ENCODE measurements at regions not wholly inside any gene's neighbourhood (a gene's known extent, or its start where the extent isn't known, plus 50 kb on each side); places are given as distances from the start of the nearest gene placed in this dataset.

GRCh38 chr1:38529391-38529790 is 330.2 kb downstream of the RRAGC start:
- Histone ChIP-seq H3K27me3 (ENCODE audit: control insufficient read depth in 3 of 3, insufficient read depth in 3 of 3, low read length in 3 of 3) (peaks cover 14 to 35% (median 24%) of the 10 kb centered on the region in 3 donors), H3K27ac (ENCODE audit: low read depth, low read length) (no peak overlapping the region), H3K4me1 (ENCODE audit: control insufficient read depth in 3 of 3, insufficient read depth in 3 of 3, low read length in 3 of 3) (no peaks in the 10 kb centered on the region), H3K9me3 (ENCODE audit: control insufficient read depth in 3 of 3, low read length in 3 of 3) (no peaks in the 10 kb centered on the region), H3K4me3 (ENCODE audit: low read length in 3 of 3) (no peak overlapping the region), H3K9ac (ENCODE audit: low read depth in 1 of 3, low read length in 3 of 3) (no peak overlapping the region), H3K36me3 (ENCODE audit: control insufficient read depth in 3 of 3, insufficient read depth in 3 of 3, low read length in 3 of 3) (no peaks in the 10 kb centered on the region)

- Histone ChIP-seq H3K27ac (ENCODE audit: low read depth, low read length) (no peak overlapping the region), H3K9ac (ENCODE audit: low read depth in 1 of 3, low read length in 3 of 3) (no peak overlapping the region), H3K9me3 (ENCODE audit: control insufficient read depth in 3 of 3, low read length in 3 of 3) (no peaks in the 10 kb centered on the region), H3K4me3 (ENCODE audit: low read length in 3 of 3) (no peak overlapping the region), H3K4me1 (ENCODE audit: control insufficient read depth in 3 of 3, insufficient read depth in 3 of 3, low read length in 3 of 3) (no peaks in the 10 kb centered on the region), H3K27me3 (ENCODE audit: control insufficient read depth in 3 of 3, insufficient read depth in 3 of 3, low read length in 3 of 3) (peaks cover 14 to 35% (median 27%) of the 10 kb centered on the region in 3 donors), H3K36me3 (ENCODE audit: control insufficient read depth in 3 of 3, insufficient read depth in 3 of 3, low read length in 3 of 3) (no peaks in the 10 kb centered on the region)
Observed at GRCh38 chr1:38528623-38529022, 330.9 kb downstream of the RRAGC start.

GRCh38 chr1:38527373-38527966 is 332.1 kb downstream of the RRAGC start:
- H3K36me3 ChIP-seq (ENCODE audit: control insufficient read depth in 3 of 3, insufficient read depth in 3 of 3, low read length in 3 of 3): no peaks in the 10 kb centered on the region
- H3K9me3 ChIP-seq (ENCODE audit: control insufficient read depth in 3 of 3, low read length in 3 of 3): no peaks in the 10 kb centered on the region
- H3K27ac ChIP-seq (ENCODE audit: low read depth, low read length): no peak overlapping the region
- H3K4me3 ChIP-seq (ENCODE audit: low read length in 3 of 3): no peak overlapping the region
- peaks cover 14 to 35% (median 27%) of the 10 kb centered on the region in 3 donors for H3K27me3 ChIP-seq (ENCODE audit: control insufficient read depth in 3 of 3, insufficient read depth in 3 of 3, low read length in 3 of 3)
- H3K4me1 ChIP-seq (ENCODE audit: control insufficient read depth in 3 of 3, insufficient read depth in 3 of 3, low read length in 3 of 3): no peaks in the 10 kb centered on the region
- no peak overlapping the region for H3K9ac ChIP-seq (ENCODE audit: low read depth in 1 of 3, low read length in 3 of 3)

- Histone ChIP-seq H3K9me3 (ENCODE audit: control insufficient read depth in 3 of 3, low read length in 3 of 3) (no peaks in the 10 kb centered on the region), H3K27me3 (ENCODE audit: control insufficient read depth in 3 of 3, insufficient read depth in 3 of 3, low read length in 3 of 3) (peaks cover 14 to 38% (median 27%) of the 10 kb centered on the region in 3 donors), H3K4me1 (ENCODE audit: control insufficient read depth in 3 of 3, insufficient read depth in 3 of 3, low read length in 3 of 3) (no peaks in the 10 kb centered on the region), H3K4me3 (ENCODE audit: low read length in 3 of 3) (no peak overlapping the region), H3K27ac (ENCODE audit: low read depth, low read length) (no peak overlapping the region), H3K9ac (ENCODE audit: low read depth in 1 of 3, low read length in 3 of 3) (no peak overlapping the region), H3K36me3 (ENCODE audit: control insufficient read depth in 3 of 3, insufficient read depth in 3 of 3, low read length in 3 of 3) (no peaks in the 10 kb centered on the region)
Observed at GRCh38 chr1:38526046-38526445, 333.5 kb downstream of the RRAGC start.

GRCh38 chr1:38525343-38526043 is 334.1 kb downstream of the RRAGC start:
- H3K4me3 ChIP-seq (ENCODE audit: low read length in 3 of 3): no peak overlapping the region
- no peaks in the 10 kb centered on the region for H3K4me1 ChIP-seq (ENCODE audit: control insufficient read depth in 3 of 3, insufficient read depth in 3 of 3, low read length in 3 of 3)
- no peak overlapping the region for H3K27ac ChIP-seq (ENCODE audit: low read depth, low read length)
- H3K36me3 ChIP-seq (ENCODE audit: control insufficient read depth in 3 of 3, insufficient read depth in 3 of 3, low read length in 3 of 3): no peaks in the 10 kb centered on the region
- no peak overlapping the region for H3K9ac ChIP-seq (ENCODE audit: low read depth in 1 of 3, low read length in 3 of 3)
- H3K9me3 ChIP-seq (ENCODE audit: control insufficient read depth in 3 of 3, low read length in 3 of 3): no peaks in the 10 kb centered on the region
- H3K27me3 ChIP-seq (ENCODE audit: control insufficient read depth in 3 of 3, insufficient read depth in 3 of 3, low read length in 3 of 3): peaks cover 14 to 38% (median 27%) of the 10 kb centered on the region in 3 donors

GRCh38 chr1:38524025-38524641 is 335.4 kb downstream of the RRAGC start:
- Histone ChIP-seq H3K4me3 (ENCODE audit: low read length in 3 of 3) (no peak overlapping the region), H3K36me3 (ENCODE audit: control insufficient read depth in 3 of 3, insufficient read depth in 3 of 3, low read length in 3 of 3) (no peaks in the 10 kb centered on the region), H3K4me1 (ENCODE audit: control insufficient read depth in 3 of 3, insufficient read depth in 3 of 3, low read length in 3 of 3) (no peaks in the 10 kb centered on the region), H3K9me3 (ENCODE audit: control insufficient read depth in 3 of 3, low read length in 3 of 3) (no peaks in the 10 kb centered on the region), H3K27ac (ENCODE audit: low read depth, low read length) (no peak overlapping the region), H3K27me3 (ENCODE audit: control insufficient read depth in 3 of 3, insufficient read depth in 3 of 3, low read length in 3 of 3) (peaks cover 14 to 38% (median 16%) of the 10 kb centered on the region in 3 donors), H3K9ac (ENCODE audit: low read depth in 1 of 3, low read length in 3 of 3) (no peak overlapping the region)

GRCh38 chr1:38523568-38523939 is 336.0 kb downstream of the RRAGC start:
- Histone ChIP-seq H3K27me3 (ENCODE audit: control insufficient read depth in 3 of 3, insufficient read depth in 3 of 3, low read length in 3 of 3) (peaks cover 13 to 37% (median 14%) of the 10 kb centered on the region in 3 donors), H3K9ac (ENCODE audit: low read depth in 1 of 3, low read length in 3 of 3) (no peak overlapping the region), H3K27ac (ENCODE audit: low read depth, low read length) (no peak overlapping the region), H3K4me3 (ENCODE audit: low read length in 3 of 3) (no peak overlapping the region), H3K9me3 (ENCODE audit: control insufficient read depth in 3 of 3, low read length in 3 of 3) (no peaks in the 10 kb centered on the region), H3K36me3 (ENCODE audit: control insufficient read depth in 3 of 3, insufficient read depth in 3 of 3, low read length in 3 of 3) (no peaks in the 10 kb centered on the region), H3K4me1 (ENCODE audit: control insufficient read depth in 3 of 3, insufficient read depth in 3 of 3, low read length in 3 of 3) (no peaks in the 10 kb centered on the region)

GRCh38 chr1:38522915-38523567 is 336.5 kb downstream of the RRAGC start:
- Histone ChIP-seq H3K27me3 (ENCODE audit: control insufficient read depth in 3 of 3, insufficient read depth in 3 of 3, low read length in 3 of 3) (peaks cover 10 to 33% (median 12%) of the 10 kb centered on the region in 3 donors), H3K9ac (ENCODE audit: low read depth in 1 of 3, low read length in 3 of 3) (no peak overlapping the region), H3K9me3 (ENCODE audit: control insufficient read depth in 3 of 3, low read length in 3 of 3) (no peaks in the 10 kb centered on the region), H3K36me3 (ENCODE audit: control insufficient read depth in 3 of 3, insufficient read depth in 3 of 3, low read length in 3 of 3) (no peaks in the 10 kb centered on the region), H3K27ac (ENCODE audit: low read depth, low read length) (no peak overlapping the region), H3K4me3 (ENCODE audit: low read length in 3 of 3) (no peak overlapping the region), H3K4me1 (ENCODE audit: control insufficient read depth in 3 of 3, insufficient read depth in 3 of 3, low read length in 3 of 3) (no peaks in the 10 kb centered on the region)

GRCh38 chr1:38516560-38516959 is 343.0 kb downstream of the RRAGC start:
- H3K27ac ChIP-seq (ENCODE audit: low read depth, low read length): no peak overlapping the region
- H3K27me3 ChIP-seq (ENCODE audit: control insufficient read depth in 3 of 3, insufficient read depth in 3 of 3, low read length in 3 of 3): peaks cover 0 to 4% (median 4%) of the 10 kb centered on the region in 3 donors
- no peaks in the 10 kb centered on the region for H3K9me3 ChIP-seq (ENCODE audit: control insufficient read depth in 3 of 3, low read length in 3 of 3)
- no peak overlapping the region for H3K9ac ChIP-seq (ENCODE audit: low read depth in 1 of 3, low read length in 3 of 3)
- no peaks in the 10 kb centered on the region for H3K4me1 ChIP-seq (ENCODE audit: control insufficient read depth in 3 of 3, insufficient read depth in 3 of 3, low read length in 3 of 3)
- no peaks in the 10 kb centered on the region for H3K36me3 ChIP-seq (ENCODE audit: control insufficient read depth in 3 of 3, insufficient read depth in 3 of 3, low read length in 3 of 3)
- no peak overlapping the region for H3K4me3 ChIP-seq (ENCODE audit: low read length in 3 of 3)

- no peaks in the 10 kb centered on the region for H3K4me1 ChIP-seq (ENCODE audit: control insufficient read depth in 3 of 3, insufficient read depth in 3 of 3, low read length in 3 of 3)
- peaks cover 4 to 23% (median 11%) of the 10 kb centered on the region in 3 donors for H3K27me3 ChIP-seq (ENCODE audit: control insufficient read depth in 3 of 3, insufficient read depth in 3 of 3, low read length in 3 of 3)
- H3K9ac ChIP-seq (ENCODE audit: low read depth in 1 of 3, low read length in 3 of 3): no peak overlapping the region
- no peak overlapping the region for H3K27ac ChIP-seq (ENCODE audit: low read depth, low read length)
- H3K36me3 ChIP-seq (ENCODE audit: control insufficient read depth in 3 of 3, insufficient read depth in 3 of 3, low read length in 3 of 3): no peaks in the 10 kb centered on the region
- no peaks in the 10 kb centered on the region for H3K9me3 ChIP-seq (ENCODE audit: control insufficient read depth in 3 of 3, low read length in 3 of 3)
- no peak overlapping the region for H3K4me3 ChIP-seq (ENCODE audit: low read length in 3 of 3)
Observed at GRCh38 chr1:38512789-38513188, 346.8 kb downstream of the RRAGC start.

All from skeletal muscle tissue (tissue), 3 donors.